Spleen (tissue), 7 donors: ENCODE measurements at regions not wholly inside any gene's neighbourhood (a gene's known extent, or its start where the extent isn't known, plus 50 kb on each side); places are given as distances from the start of the nearest gene placed in this dataset.

ENCODE experiments used
- POLR2A ChIP-seq, 3 donors: fragments of 450-650 bp; IDR thresholded peaks; one replicate each; pipeline ENCODE4 v1.5.1; 2017; ENCODE audit warnings: antibody characterized with exemption in 3 of 3, mild to moderate bottlenecking in 1 of 3
- TF ChIP-seq, protein P1 (sequence below), 11 experiments: fragments of 200-600 bp in 7 of 11; fragments of 450-650 bp in 4 of 11; sonication (generic) in 4 of 11; IDR thresholded peaks in 8 of 11; conservative IDR thresholded peaks in 3 of 11; 1 replicate in 7 of 11; 2 replicates in 4 of 11; pipeline versions ENCODE4 v1.4.0 to v1.8.0; 2016 to 2021; ENCODE audit warnings: antibody characterized with exemption in 11 of 11, inconsistent platforms in 4 of 11, mild to moderate bottlenecking in 1 of 11
- donor health status: DM: no; HTN: no; CAD: no; lungs with moderate emphysema.
- donor health status: DM: no; HTN: no; CAD: no.
- donor health status: DM: no; HTN: no; CAD: no.

DNA sequence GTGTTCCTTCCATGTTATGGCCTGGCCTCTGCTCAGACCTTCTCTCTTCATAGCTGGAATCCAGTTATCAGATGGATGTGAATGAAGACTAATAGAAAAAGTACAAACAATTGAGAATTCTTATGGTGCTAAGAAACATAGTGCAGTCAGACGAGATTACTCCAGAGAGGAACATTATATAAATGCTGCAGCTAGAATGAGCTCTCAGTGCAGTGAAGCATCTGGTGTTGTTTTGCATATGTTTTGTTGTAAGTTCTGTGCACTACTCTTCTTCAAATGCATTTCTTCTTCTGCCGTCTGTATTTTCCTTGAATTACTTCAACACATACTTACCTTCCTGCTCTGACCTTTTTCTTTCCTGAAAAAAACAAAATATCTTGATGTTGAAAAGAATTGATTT, 602.4 kb upstream of the CDH18 start:
- TF ChIP-seq, protein P1, sequence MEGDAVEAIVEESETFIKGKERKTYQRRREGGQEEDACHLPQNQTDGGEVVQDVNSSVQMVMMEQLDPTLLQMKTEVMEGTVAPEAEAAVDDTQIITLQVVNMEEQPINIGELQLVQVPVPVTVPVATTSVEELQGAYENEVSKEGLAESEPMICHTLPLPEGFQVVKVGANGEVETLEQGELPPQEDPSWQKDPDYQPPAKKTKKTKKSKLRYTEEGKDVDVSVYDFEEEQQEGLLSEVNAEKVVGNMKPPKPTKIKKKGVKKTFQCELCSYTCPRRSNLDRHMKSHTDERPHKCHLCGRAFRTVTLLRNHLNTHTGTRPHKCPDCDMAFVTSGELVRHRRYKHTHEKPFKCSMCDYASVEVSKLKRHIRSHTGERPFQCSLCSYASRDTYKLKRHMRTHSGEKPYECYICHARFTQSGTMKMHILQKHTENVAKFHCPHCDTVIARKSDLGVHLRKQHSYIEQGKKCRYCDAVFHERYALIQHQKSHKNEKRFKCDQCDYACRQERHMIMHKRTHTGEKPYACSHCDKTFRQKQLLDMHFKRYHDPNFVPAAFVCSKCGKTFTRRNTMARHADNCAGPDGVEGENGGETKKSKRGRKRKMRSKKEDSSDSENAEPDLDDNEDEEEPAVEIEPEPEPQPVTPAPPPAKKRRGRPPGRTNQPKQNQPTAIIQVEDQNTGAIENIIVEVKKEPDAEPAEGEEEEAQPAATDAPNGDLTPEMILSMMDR (IDR thresholded peaks at IDR 0.05 in 8 of 11, conservative IDR thresholded peaks at IDR 0.05 in 3 of 11) = no peak
- no peak for TF ChIP-seq POLR2A (IDR thresholded peaks at IDR 0.05)
